Tibial nerve (tissue), 4 donors: ENCODE measurements at regions not wholly inside any gene's neighbourhood (a gene's known extent, or its start where the extent isn't known, plus 50 kb on each side); places are given as distances from the start of the nearest gene placed in this dataset.

Experiments
- EP300 ChIP-seq, 2 donors: sonication (generic); formaldehyde crosslinking; IDR thresholded peaks; one replicate each; pipeline ENCODE4 v1.6.1; 2017; ENCODE audit warnings: antibody characterized with exemption in 2 of 2, mild to moderate bottlenecking in 1 of 2
- POLR2A ChIP-seq, 2 donors: fragments of 450-650 bp; IDR thresholded peaks; one replicate each; pipeline ENCODE4 v1.6.1; 2017; ENCODE audit warnings: antibody characterized with exemption in 2 of 2, mild to moderate bottlenecking in 2 of 2, moderate library complexity in 2 of 2
- TF ChIP-seq, protein P1 (sequence below), 5 experiments: fragments of 200-600 bp in 3 of 5; fragments of 450-650 bp in 2 of 5; sonication (generic) in 3 of 5; IDR thresholded peaks; one replicate each; pipeline ENCODE4 v1.5.1; 2016 to 2019; ENCODE audit warnings: antibody characterized with exemption in 5 of 5, mild to moderate bottlenecking in 3 of 5, moderate library complexity in 2 of 5

DNA sequence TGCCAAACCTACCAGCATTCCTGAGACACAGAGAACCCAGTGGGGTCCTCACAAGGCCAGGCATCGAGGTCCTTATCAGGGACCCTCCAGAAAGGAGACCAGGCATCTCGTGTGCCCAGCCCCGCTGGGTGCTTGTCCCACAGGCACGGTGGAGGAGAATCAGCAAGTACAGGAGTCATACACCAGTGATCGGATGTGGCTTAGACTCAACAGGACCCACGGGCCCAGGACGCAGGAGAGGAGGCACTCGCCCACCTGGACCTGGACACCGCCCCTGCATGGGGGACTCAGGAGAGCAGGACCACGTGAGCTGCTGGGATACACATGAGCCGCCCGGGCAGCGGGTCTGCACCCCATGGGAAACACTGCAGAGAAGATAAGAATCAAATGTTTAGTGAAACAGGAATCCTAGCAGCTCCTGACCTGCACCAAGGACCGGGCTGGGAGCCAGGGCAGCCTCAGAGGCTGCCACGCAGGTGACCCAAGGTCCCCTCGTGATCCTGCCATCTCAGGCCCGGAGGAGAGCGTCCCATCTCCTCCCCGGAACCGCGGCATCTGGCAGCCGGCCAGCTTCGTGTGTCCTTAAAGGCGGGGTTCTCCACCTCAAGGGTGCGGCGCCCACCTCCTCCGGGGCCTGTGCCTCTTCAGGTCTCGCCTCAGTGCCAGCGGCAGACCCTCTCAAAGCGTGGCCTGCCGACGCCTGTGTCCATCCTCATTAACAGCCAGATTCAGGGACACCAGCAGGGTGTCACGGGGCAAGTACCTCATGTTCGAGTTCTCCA, 59.2 kb downstream of the FOXL3 start:
- TF ChIP-seq, protein P1, sequence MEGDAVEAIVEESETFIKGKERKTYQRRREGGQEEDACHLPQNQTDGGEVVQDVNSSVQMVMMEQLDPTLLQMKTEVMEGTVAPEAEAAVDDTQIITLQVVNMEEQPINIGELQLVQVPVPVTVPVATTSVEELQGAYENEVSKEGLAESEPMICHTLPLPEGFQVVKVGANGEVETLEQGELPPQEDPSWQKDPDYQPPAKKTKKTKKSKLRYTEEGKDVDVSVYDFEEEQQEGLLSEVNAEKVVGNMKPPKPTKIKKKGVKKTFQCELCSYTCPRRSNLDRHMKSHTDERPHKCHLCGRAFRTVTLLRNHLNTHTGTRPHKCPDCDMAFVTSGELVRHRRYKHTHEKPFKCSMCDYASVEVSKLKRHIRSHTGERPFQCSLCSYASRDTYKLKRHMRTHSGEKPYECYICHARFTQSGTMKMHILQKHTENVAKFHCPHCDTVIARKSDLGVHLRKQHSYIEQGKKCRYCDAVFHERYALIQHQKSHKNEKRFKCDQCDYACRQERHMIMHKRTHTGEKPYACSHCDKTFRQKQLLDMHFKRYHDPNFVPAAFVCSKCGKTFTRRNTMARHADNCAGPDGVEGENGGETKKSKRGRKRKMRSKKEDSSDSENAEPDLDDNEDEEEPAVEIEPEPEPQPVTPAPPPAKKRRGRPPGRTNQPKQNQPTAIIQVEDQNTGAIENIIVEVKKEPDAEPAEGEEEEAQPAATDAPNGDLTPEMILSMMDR (IDR thresholded peaks at IDR 0.05), result no peak
- TF ChIP-seq POLR2A (IDR thresholded peaks at IDR 0.05), result no peak
- no peak for TF ChIP-seq EP300 (IDR thresholded peaks at IDR 0.05)
